ENCODE measurements at regions not wholly inside any gene's neighbourhood (a gene's known extent, or its start where the extent isn't known, plus 50 kb on each side); places are given as distances from the start of the nearest gene placed in this dataset.

- Mint-ChIP-seq H3K27me3 (ENCODE audit: insufficient read depth, unreplicated experiment) (no peaks in the 10 kb centered on the region), H3K27ac (ENCODE audit: low read depth, unreplicated experiment) (no peak overlapping the region), H3K4me3 (ENCODE audit: unreplicated experiment) (peak overlapping the region; percentile 46), H3K36me3 (ENCODE audit: insufficient read depth, unreplicated experiment) (no peaks in the 10 kb centered on the region), H3K4me1 (ENCODE audit: insufficient read depth, unreplicated experiment) (peaks cover 10% of the 10 kb centered on the region), H3K9me3 (ENCODE audit: unreplicated experiment) (no peaks in the 10 kb centered on the region)
- intact Hi-C loops (cut with micrococcal nuclease): no loop called here
- no peak for DNase-seq (ENCODE audit: unreplicated experiment)
- ChIA-PET POLR2A (interaction anchor here (1.4 kb wide), 1 partner anchor 119 kb away, joined by 3 read pairs; no protein-coding TSS in a partner anchor), CTCF (interaction anchor here (0.6 to 2.5 kb wide), 6 partner anchors 18 to 831 kb away, joined by 3 to 18 read pairs (median 4); no protein-coding TSS in a partner anchor)
- no peak for TF ChIP-seq CTCF (IDR thresholded peaks at IDR 0.05; ENCODE audit: unreplicated experiment)
- BruUV-seq (replicated peaks): no TSS peak
Measured at GRCh38 chr5:168064933-168065622, 226.4 kb upstream of the WWC1 start.

- no TSS peak for BruUV-seq (replicated peaks)
- no peak for DNase-seq (ENCODE audit: unreplicated experiment)
- Mint-ChIP-seq H3K27me3 (ENCODE audit: insufficient read depth, unreplicated experiment) (no peaks in the 10 kb centered on the region), H3K9me3 (ENCODE audit: unreplicated experiment) (no peaks in the 10 kb centered on the region), H3K4me1 (ENCODE audit: insufficient read depth, unreplicated experiment) (peaks cover 10% of the 10 kb centered on the region), H3K27ac (ENCODE audit: low read depth, unreplicated experiment) (no peak overlapping the region), H3K4me3 (ENCODE audit: unreplicated experiment) (no peak overlapping the region), H3K36me3 (ENCODE audit: insufficient read depth, unreplicated experiment) (no peaks in the 10 kb centered on the region)
- POLR2A ChIA-PET: no interaction called here
- CTCF ChIA-PET: interaction anchor here (0.7 to 1.2 kb wide), 2 partner anchors 10 to 179 kb away, joined by 3 read pairs; no protein-coding TSS in a partner anchor
- intact Hi-C loops (cut with micrococcal nuclease): no loop called here
- TF ChIP-seq CTCF (IDR thresholded peaks at IDR 0.05; ENCODE audit: unreplicated experiment): no peak
Measured at GRCh38 chr5:168066536-168067208, 224.8 kb upstream of the WWC1 start.

- no peaks in the 10 kb centered on the region for H3K36me3 Mint-ChIP-seq (ENCODE audit: insufficient read depth, unreplicated experiment)
- TF ChIP-seq CTCF (IDR thresholded peaks at IDR 0.05; ENCODE audit: unreplicated experiment): no peak
- no TSS peak for BruUV-seq (replicated peaks)
- DNase-seq (ENCODE audit: unreplicated experiment): no peak
- intact Hi-C loops (cut with micrococcal nuclease): no loop called here
- peaks cover 10% of the 10 kb centered on the region for H3K27me3 Mint-ChIP-seq (ENCODE audit: insufficient read depth, unreplicated experiment)
- CTCF ChIA-PET: no interaction called here
- POLR2A ChIA-PET: interaction anchor here (0.5 to 1.1 kb wide), 2 partner anchors 21 to 128 kb away, joined by 3 read pairs; no protein-coding TSS in a partner anchor
- no peak overlapping the region for H3K27ac Mint-ChIP-seq (ENCODE audit: low read depth, unreplicated experiment)
- peaks cover 6% of the 10 kb centered on the region for H3K4me1 Mint-ChIP-seq (ENCODE audit: insufficient read depth, unreplicated experiment)
- H3K4me3 Mint-ChIP-seq (ENCODE audit: unreplicated experiment): no peak overlapping the region
- no peaks in the 10 kb centered on the region for H3K9me3 Mint-ChIP-seq (ENCODE audit: unreplicated experiment)
Measured at GRCh38 chr5:168070761-168071160, 220.7 kb upstream of the WWC1 start.

- H3K36me3 Mint-ChIP-seq (ENCODE audit: insufficient read depth, unreplicated experiment): no peaks in the 10 kb centered on the region
- intact Hi-C loops (cut with micrococcal nuclease): no loop called here
- ChIA-PET CTCF (interaction anchor here (0.6 to 1.5 kb wide), 3 partner anchors 25 to 505 kb away, joined by 3 to 6 read pairs (median 4); no protein-coding TSS in a partner anchor), POLR2A (no interaction called here)
- H3K27me3 Mint-ChIP-seq (ENCODE audit: insufficient read depth, unreplicated experiment): peaks cover 10% of the 10 kb centered on the region
- no peak for TF ChIP-seq CTCF (IDR thresholded peaks at IDR 0.05; ENCODE audit: unreplicated experiment)
- DNase-seq (ENCODE audit: unreplicated experiment): no peak
- no TSS peak for BruUV-seq (replicated peaks)
- no peak overlapping the region for H3K4me3 Mint-ChIP-seq (ENCODE audit: unreplicated experiment)
- H3K27ac Mint-ChIP-seq (ENCODE audit: low read depth, unreplicated experiment): no peak overlapping the region
- H3K4me1 Mint-ChIP-seq (ENCODE audit: insufficient read depth, unreplicated experiment): peaks cover 6% of the 10 kb centered on the region
- H3K9me3 Mint-ChIP-seq (ENCODE audit: unreplicated experiment): no peaks in the 10 kb centered on the region
Measured at GRCh38 chr5:168072665-168073064, 218.8 kb upstream of the WWC1 start.

Data from MCF 10A (cell line).